Liver (tissue), 8 donors: ENCODE measurements at regions not wholly inside any gene's neighbourhood (a gene's known extent, or its start where the extent isn't known, plus 50 kb on each side); places are given as distances from the start of the nearest gene placed in this dataset.

Experiments used
- DNase-seq: peaks from one replicate; pipeline ENCODE4 v3.0.0-alpha.2; 2017; ENCODE audit warnings: low spot score
- H3K27ac ChIP-seq, 2 donors: one replicate each; pipeline ENCODE4 v1.7.0; 2013; ENCODE audit warnings: inconsistent platforms in 2 of 2, low read length in 2 of 2, control low read depth in 1 of 2, low read depth in 1 of 2, mild to moderate bottlenecking in 1 of 2
- H3K27me3 ChIP-seq, 4 donors: one replicate each; pipeline versions ENCODE4 v1.6.1 to v1.7.0; 2013; ENCODE audit warnings: low read length in 3 of 4, inconsistent platforms in 1 of 4, mild to moderate bottlenecking in 1 of 4, moderate library complexity in 1 of 4; ENCODE audit not compliant: control insufficient read depth in 4 of 4, insufficient read depth in 4 of 4
- H3K36me3 ChIP-seq, 4 donors: one replicate each; pipeline versions ENCODE4 v1.6.1 to v1.7.0; 2013; ENCODE audit warnings: low read length in 3 of 4, mild to moderate bottlenecking in 3 of 4, low read depth in 1 of 4, moderate library complexity in 1 of 4; ENCODE audit not compliant: control insufficient read depth in 4 of 4, insufficient read depth in 3 of 4
- H3K4me1 ChIP-seq, 4 donors: one replicate each; pipeline versions ENCODE4 v1.6.1 to v1.7.0; 2013; ENCODE audit warnings: low read length in 3 of 4, mild to moderate bottlenecking in 3 of 4, moderate library complexity in 1 of 4; ENCODE audit not compliant: control insufficient read depth in 4 of 4, insufficient read depth in 4 of 4
- H3K4me3 ChIP-seq, 3 donors: one replicate each; pipeline versions ENCODE4 v1.6.1 to v1.7.0; 2013; ENCODE audit warnings: low read length in 3 of 3, control low read depth in 1 of 3, low read depth in 1 of 3, mild to moderate bottlenecking in 1 of 3
- H3K9ac ChIP-seq, 2 donors: one replicate each; pipeline ENCODE4 v1.7.0; 2013; ENCODE audit warnings: low read length in 2 of 2, mild to moderate bottlenecking in 2 of 2, moderate library complexity in 2 of 2, control low read depth in 1 of 2, low read depth in 1 of 2
- H3K9me3 ChIP-seq, 4 donors: one replicate each; pipeline versions ENCODE4 v1.6.1 to v1.7.0; 2013; ENCODE audit warnings: low read length in 3 of 4; ENCODE audit not compliant: control insufficient read depth in 4 of 4
- ATF3 ChIP-seq: IDR thresholded peaks from 2 replicates; pipeline ENCODE4 v1.6.1; 2016; ENCODE audit warnings: antibody characterized with exemption
- CTCF ChIP-seq: fragments of 150-350 bp; IDR thresholded peaks from 2 replicates; pipeline ENCODE4 v1.5.1; 2017; ENCODE audit warnings: improper control_type of control experiment, low read depth, low read length; ENCODE audit not compliant: missing input control
- FOXA2 ChIP-seq: IDR thresholded peaks from 2 replicates; pipeline ENCODE4 v1.6.1; 2016; ENCODE audit warnings: antibody characterized with exemption
- GABPA ChIP-seq, 2 donors: IDR thresholded peaks in 1 of 2; conservative IDR thresholded peaks in 1 of 2; 2 replicates each; pipeline ENCODE4 v1.6.1; 2016; ENCODE audit warnings: antibody characterized with exemption in 2 of 2, mild to moderate bottlenecking in 1 of 2, moderate library complexity in 1 of 2
- HNF4A ChIP-seq, 2 donors: conservative IDR thresholded peaks; 2 replicates each; pipeline ENCODE4 v1.6.1; 2016; ENCODE audit warnings: antibody characterized with exemption in 2 of 2, mild to moderate bottlenecking in 2 of 2
- HNF4G ChIP-seq: IDR thresholded peaks from 2 replicates; pipeline ENCODE4 v1.6.1; 2016; ENCODE audit warnings: antibody characterized with exemption
- JUND ChIP-seq, 2 donors: IDR thresholded peaks; 2 replicates each; pipeline ENCODE4 v1.6.1; 2016; ENCODE audit warnings: antibody characterized with exemption in 2 of 2
- NR2F2 ChIP-seq: IDR thresholded peaks from 2 replicates; pipeline ENCODE4 v1.6.1; 2016; ENCODE audit warnings: antibody characterized with exemption
- RAD21 ChIP-seq, 2 donors: IDR thresholded peaks; 2 replicates each; pipeline ENCODE4 v1.6.1; 2016; ENCODE audit warnings: antibody characterized with exemption in 2 of 2, mild to moderate bottlenecking in 2 of 2
- RXRA ChIP-seq, 2 donors: IDR thresholded peaks; 2 replicates each; pipeline ENCODE4 v1.6.1; 2017 to 2018; ENCODE audit warnings: antibody characterized with exemption in 2 of 2, mild to moderate bottlenecking in 1 of 2
- SP1 ChIP-seq: IDR thresholded peaks from 2 replicates; pipeline ENCODE4 v1.6.1; 2018; ENCODE audit warnings: antibody characterized with exemption, mild to moderate bottlenecking
- TAF1 ChIP-seq: conservative IDR thresholded peaks from 2 replicates; pipeline ENCODE4 v1.6.1; 2016; ENCODE audit warnings: antibody characterized with exemption, mild to moderate bottlenecking
- YY1 ChIP-seq: IDR thresholded peaks from 2 replicates; pipeline ENCODE4 v1.6.1; 2016; ENCODE audit warnings: antibody characterized with exemption, mild to moderate bottlenecking
- ZBTB33 ChIP-seq: IDR thresholded peaks from 2 replicates; pipeline ENCODE4 v1.6.1; 2016; ENCODE audit warnings: antibody characterized with exemption
- WGBS: extraction: QIAGEN DNeasy Blood & Tissue Kit; methylation state at CpG from one replicate; pipeline ENCODE4 v1.1.7; 2013; 5-methylcytosine and 5-hydroxymethylcytosine counted together
- TF ChIP-seq, protein P1 (sequence below): IDR thresholded peaks from 2 replicates; pipeline ENCODE4 v1.6.1; 2016; ENCODE audit warnings: antibody characterized with exemption, mild to moderate bottlenecking
- donor health status: healthy.
- donor health status: healthy.
- donor health status: healthy.
- donor health status: healthy.
- donor health status: healthy.

DNA sequence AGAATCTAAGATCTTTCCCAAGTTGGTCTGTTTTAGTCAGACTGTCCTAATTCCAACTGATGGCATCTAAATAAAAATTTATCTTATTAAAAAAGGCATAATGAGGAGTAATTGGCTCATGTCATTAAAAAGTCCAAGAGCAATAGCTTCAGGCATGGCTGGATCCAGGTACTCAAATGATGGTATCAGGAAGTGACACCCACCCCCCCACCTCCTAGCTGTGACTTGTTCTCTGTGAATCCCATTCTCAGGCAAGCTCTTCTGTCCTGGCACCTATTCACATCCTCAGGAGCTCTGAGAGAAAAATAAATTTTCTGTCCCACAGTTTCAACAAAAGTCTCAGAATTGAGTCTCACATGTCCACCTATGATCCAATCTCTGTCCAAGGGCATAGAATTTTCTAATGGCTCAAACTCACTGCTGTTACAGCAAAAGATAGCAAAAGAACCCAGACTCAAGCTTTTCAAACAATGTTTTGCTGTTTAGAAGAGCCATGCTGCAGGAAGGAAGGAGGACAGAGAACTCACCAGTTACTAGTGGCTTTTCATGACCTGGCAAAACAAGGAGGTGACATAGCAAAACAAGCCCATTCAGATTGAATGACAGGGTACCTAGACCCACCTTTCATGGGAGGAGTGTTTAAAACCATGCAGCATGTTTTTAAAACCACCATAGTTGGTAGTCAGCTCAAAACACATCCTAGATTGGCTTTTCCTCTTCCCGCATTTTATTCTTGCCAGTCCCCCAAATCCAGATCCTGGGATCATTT lies 496.1 kb downstream of the PREX1 start:
- TF ChIP-seq HNF4G (no peak), RXRA (IDR thresholded peaks at IDR 0.05) (no peak), ZBTB33 (no peak), CTCF (no peak), JUND (IDR thresholded peaks at IDR 0.05) (no peak), NR2F2 (no peak), ATF3 (no peak), FOXA2 (no peak), YY1 (no peak)
- TF ChIP-seq, protein P1, sequence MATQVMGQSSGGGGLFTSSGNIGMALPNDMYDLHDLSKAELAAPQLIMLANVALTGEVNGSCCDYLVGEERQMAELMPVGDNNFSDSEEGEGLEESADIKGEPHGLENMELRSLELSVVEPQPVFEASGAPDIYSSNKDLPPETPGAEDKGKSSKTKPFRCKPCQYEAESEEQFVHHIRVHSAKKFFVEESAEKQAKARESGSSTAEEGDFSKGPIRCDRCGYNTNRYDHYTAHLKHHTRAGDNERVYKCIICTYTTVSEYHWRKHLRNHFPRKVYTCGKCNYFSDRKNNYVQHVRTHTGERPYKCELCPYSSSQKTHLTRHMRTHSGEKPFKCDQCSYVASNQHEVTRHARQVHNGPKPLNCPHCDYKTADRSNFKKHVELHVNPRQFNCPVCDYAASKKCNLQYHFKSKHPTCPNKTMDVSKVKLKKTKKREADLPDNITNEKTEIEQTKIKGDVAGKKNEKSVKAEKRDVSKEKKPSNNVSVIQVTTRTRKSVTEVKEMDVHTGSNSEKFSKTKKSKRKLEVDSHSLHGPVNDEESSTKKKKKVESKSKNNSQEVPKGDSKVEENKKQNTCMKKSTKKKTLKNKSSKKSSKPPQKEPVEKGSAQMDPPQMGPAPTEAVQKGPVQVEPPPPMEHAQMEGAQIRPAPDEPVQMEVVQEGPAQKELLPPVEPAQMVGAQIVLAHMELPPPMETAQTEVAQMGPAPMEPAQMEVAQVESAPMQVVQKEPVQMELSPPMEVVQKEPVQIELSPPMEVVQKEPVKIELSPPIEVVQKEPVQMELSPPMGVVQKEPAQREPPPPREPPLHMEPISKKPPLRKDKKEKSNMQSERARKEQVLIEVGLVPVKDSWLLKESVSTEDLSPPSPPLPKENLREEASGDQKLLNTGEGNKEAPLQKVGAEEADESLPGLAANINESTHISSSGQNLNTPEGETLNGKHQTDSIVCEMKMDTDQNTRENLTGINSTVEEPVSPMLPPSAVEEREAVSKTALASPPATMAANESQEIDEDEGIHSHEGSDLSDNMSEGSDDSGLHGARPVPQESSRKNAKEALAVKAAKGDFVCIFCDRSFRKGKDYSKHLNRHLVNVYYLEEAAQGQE = no peak
- H3K4me1 ChIP-seq = no peaks in the 10 kb centered on the region
- H3K4me3 ChIP-seq = no peak overlapping the region
- no peak for DNase-seq
- H3K27me3 ChIP-seq = peaks cover 0 to 3% (median 1%) of the 10 kb centered on the region in 4 donors
- no peaks in the 10 kb centered on the region for H3K36me3 ChIP-seq
- 90% methylated on average over 1 of the region's 1 CpG for WGBS
- H3K9me3 ChIP-seq = no peaks in the 10 kb centered on the region
- H3K9ac ChIP-seq = no peak overlapping the region
- H3K27ac ChIP-seq = no peak overlapping the region

GRCh38 chr20:48329676-48330664 lies 497.8 kb downstream of the PREX1 start:
- Histone ChIP-seq H3K9ac (no peak overlapping the region), H3K27ac (no peak overlapping the region), H3K27me3 (peaks cover 0 to 3% (median 1%) of the 10 kb centered on the region in 4 donors), H3K9me3 (no peaks in the 10 kb centered on the region), H3K4me3 (no peak overlapping the region), H3K36me3 (no peaks in the 10 kb centered on the region), H3K4me1 (no peaks in the 10 kb centered on the region)
- WGBS = 81% methylated on average over 8 of the region's 8 CpGs
- DNase-seq = no peak
- TF ChIP-seq ZBTB33 = no peak
- TF ChIP-seq, protein P1 = no peak
- no peak for TF ChIP-seq FOXA2
- peak; percentile 23 to 33 for TF ChIP-seq RAD21 (IDR thresholded peaks at IDR 0.05)
- TF ChIP-seq RXRA (IDR thresholded peaks at IDR 0.05) = no peak
- TF ChIP-seq YY1 = no peak
- TF ChIP-seq HNF4A (conservative IDR thresholded peaks at IDR 0.05) = no peak
- TF ChIP-seq SP1 = no peak
- no peak for TF ChIP-seq GABPA (IDR thresholded peaks at IDR 0.05 in 1 of 2, conservative IDR thresholded peaks at IDR 0.05 in 1 of 2)
- no peak for TF ChIP-seq TAF1
